NCI-H1105 (cell line): ENCODE measurements at regions not wholly inside any gene's neighbourhood (a gene's known extent, or its start where the extent isn't known, plus 50 kb on each side); places are given as distances from the start of the nearest gene placed in this dataset.
"Not testable (repeated sequence)": the region's sequence is repeated elsewhere in the genome, so short reads cannot be mapped to it uniquely, and the experiment has no call there.

Source experiments
- DNase-seq: peaks from one replicate; lab custom pipeline; 2025; lab: John Stamatoyannopoulos, UW

GRCh38 chr9:22840641-22841040, 394.0 kb downstream of the DMRTA1 start:
- no peak for DNase-seq

- DNase-seq = not testable (repeated sequence)
Measured at GRCh38 chr9:22845243-22845642, 398.6 kb downstream of the DMRTA1 start.

- DNase-seq = no peak
Measured at GRCh38 chr9:22855980-22856379, 409.4 kb downstream of the DMRTA1 start.

- no peak for DNase-seq
Measured at GRCh38 chr9:22857316-22857715, 410.7 kb downstream of the DMRTA1 start.

- DNase-seq = no peak
Measured at GRCh38 chr9:22863106-22863505, 416.5 kb downstream of the DMRTA1 start.

GRCh38 chr9:22863736-22864135, 417.1 kb downstream of the DMRTA1 start:
- no peak for DNase-seq

GRCh38 chr9:22893196-22893843, 446.7 kb downstream of the DMRTA1 start:
- DNase-seq = no peak

GRCh38 chr9:22898591-22898990, 452.0 kb downstream of the DMRTA1 start:
- DNase-seq = no peak

- DNase-seq = no peak
Measured at GRCh38 chr9:22911632-22912031, 465.0 kb downstream of the DMRTA1 start.

- DNase-seq = no peak
Measured at GRCh38 chr9:22913026-22913425, 466.4 kb downstream of the DMRTA1 start.

- no peak for DNase-seq
Measured at GRCh38 chr9:22913518-22913917, 466.9 kb downstream of the DMRTA1 start.

- DNase-seq = no peak
Measured at GRCh38 chr9:22916148-22916547, 469.5 kb downstream of the DMRTA1 start.

GRCh38 chr9:22919423-22919822, 472.8 kb downstream of the DMRTA1 start:
- DNase-seq = no peak

GRCh38 chr9:22921742-22922141, 475.1 kb downstream of the DMRTA1 start:
- DNase-seq = no peak

GRCh38 chr9:22922222-22922621, 475.6 kb downstream of the DMRTA1 start:
- no peak for DNase-seq

GRCh38 chr9:22954550-22954949, 507.9 kb downstream of the DMRTA1 start:
- no peak for DNase-seq

- DNase-seq = no peak
Measured at GRCh38 chr9:22954964-22955363, 508.3 kb downstream of the DMRTA1 start.

GRCh38 chr9:22969350-22969979, 522.8 kb downstream of the DMRTA1 start:
- DNase-seq = no peak

GRCh38 chr9:22970434-22970975, 523.9 kb downstream of the DMRTA1 start:
- DNase-seq = no peak

- no peak for DNase-seq
Measured at GRCh38 chr9:22975951-22976350, 529.3 kb downstream of the DMRTA1 start.

- no peak for DNase-seq
Measured at GRCh38 chr9:22976454-22976853, 529.8 kb downstream of the DMRTA1 start.

GRCh38 chr9:22980429-22980828, 533.8 kb downstream of the DMRTA1 start:
- DNase-seq = not testable (repeated sequence)

GRCh38 chr9:22986556-22986955, 539.9 kb downstream of the DMRTA1 start:
- no peak for DNase-seq

- DNase-seq = no peak
Measured at GRCh38 chr9:22990349-22990748, 543.7 kb downstream of the DMRTA1 start.
